K562 (cell line): ENCODE measurements at regions not wholly inside any gene's neighbourhood (a gene's known extent, or its start where the extent isn't known, plus 50 kb on each side); places are given as distances from the start of the nearest gene placed in this dataset.

Source experiments
- ATAC-seq: fragments of 200-7000 bp; cut with Tn5 transposase; 3 replicates; pipeline ENCODE4 v1.9.1; 2020; ENCODE audit warnings: moderate library complexity
- BruUV-seq: library from RNA; stranded (reverse); fragments of 400-500 nt; replicated peaks from 2 replicates; lab custom pipeline; 2021; lab: Mats Ljungman, UMichigan
- CTCF ChIA-PET: fragments of 300-600 bp; formaldehyde crosslinking; extraction: SDS; loops from one replicate; lab custom pipeline; 2021; ENCODE audit warnings: low intra/inter-chr PET ratio; lab: Yijun Ruan, JAX
- POLR2A ChIA-PET: fragments of 300-600, 350-650 bp; sonication (Branson Sonifier 250); formaldehyde crosslinking; extraction: SDS; loops from one replicate; lab custom pipeline; 2021; ENCODE audit warnings: antibody characterized with exemption, inconsistent platforms; lab: Yijun Ruan, JAX
- DNase-seq, 4 experiments: peaks; one replicate each; pipeline versions ENCODE4 v3.0.0 to v3.0.0-alpha.2; 2011 to 2018; ENCODE audit warnings: low spot score in 3 of 4, mixed read lengths in 3 of 4; ENCODE audit errors: extremely low read depth in 1 of 4
- FAIRE-seq: peaks from 2 replicates; lab custom pipeline; 2011; peaks lifted over from hg19 to GRCh38; lab: Jason Lieb, UNC
- H2AFZ ChIP-seq: 2 replicates; pipeline ENCODE4 v1.6.0; 2011; ENCODE audit warnings: low read depth, low read length, control low read depth, inconsistent platforms
- H3K27ac ChIP-seq: fragments of 200-600 bp; 3 replicates; pipeline ENCODE4 v1.8.0; 2011; ENCODE audit warnings: low read depth, mild to moderate bottlenecking, control low read depth, inconsistent platforms, low read length, moderate library complexity, mixed read lengths; ENCODE audit errors: extremely low read depth
- H3K27me3 ChIP-seq, 2 experiments: fragments of 300-600 bp in 1 of 2; 2 replicates in 1 of 2; 3 replicates in 1 of 2; pipeline versions ENCODE4 v1.6.0 to v1.8.0; 2011; ENCODE audit warnings: inconsistent platforms in 2 of 2, low read length in 2 of 2, mild to moderate bottlenecking in 1 of 2, mixed read lengths in 1 of 2, moderate library complexity in 1 of 2; ENCODE audit not compliant: control insufficient read depth in 2 of 2, insufficient read depth in 2 of 2
- H3K36me3 ChIP-seq: fragments of 300-600 bp; 3 replicates; pipeline ENCODE4 v1.8.0; 2011; ENCODE audit warnings: mild to moderate bottlenecking, low read length, inconsistent platforms; ENCODE audit not compliant: control insufficient read depth, insufficient read depth
- H3K4me1 ChIP-seq, 2 experiments: fragments of 200-600 bp in 1 of 2; replicated peaks in 1 of 2; 2 replicates in 1 of 2; 3 replicates in 1 of 2; pipeline versions ENCODE4 v1.5.1 to v1.8.0; 2011; ENCODE audit warnings: inconsistent platforms in 2 of 2, low read length in 2 of 2, mild to moderate bottlenecking in 1 of 2, mixed read lengths in 1 of 2, moderate library complexity in 1 of 2; ENCODE audit not compliant: control insufficient read depth in 2 of 2, insufficient read depth in 2 of 2
- H3K4me2 ChIP-seq: 2 replicates; pipeline ENCODE4 v1.6.1; 2011; ENCODE audit warnings: low read length, control low read depth, inconsistent platforms, mixed read lengths; ENCODE audit not compliant: insufficient read depth
- H3K4me3 ChIP-seq: fragments of 200-600 bp; sonication (generic), shearing (Covaris generic); 2 replicates; pipeline ENCODE4 v1.5.1; 2016; ENCODE audit warnings: control low read depth, inconsistent platforms
- H3K79me2 ChIP-seq: fragments of 200-600 bp; 3 replicates; pipeline ENCODE4 v1.8.0; 2011; ENCODE audit warnings: low read length, inconsistent platforms; ENCODE audit not compliant: control insufficient read depth, insufficient read depth
- H3K9ac ChIP-seq, 2 experiments: 2 replicates each; pipeline versions ENCODE4 v1.6.0 to v1.6.1; 2011; ENCODE audit warnings: low read depth in 2 of 2, low read length in 2 of 2, control low read depth in 1 of 2, inconsistent platforms in 1 of 2, mild to moderate bottlenecking in 1 of 2, mixed read lengths in 1 of 2; ENCODE audit not compliant: insufficient read depth in 1 of 2
- H3K9me1 ChIP-seq: one replicate; pipeline ENCODE4 v1.6.0; 2011; ENCODE audit warnings: inconsistent platforms, mild to moderate bottlenecking, low read length, moderate library complexity; ENCODE audit not compliant: control insufficient read depth, insufficient read depth
- H3K9me3 ChIP-seq: replicated peaks from 2 replicates; pipeline ENCODE4 v1.5.1; 2011; ENCODE audit warnings: low read depth, low read length, inconsistent platforms; ENCODE audit not compliant: control insufficient read depth, insufficient read depth
- H4K20me1 ChIP-seq: replicated peaks from 2 replicates; pipeline ENCODE4 v1.6.1; 2011; ENCODE audit warnings: low read length, inconsistent platforms, mixed read lengths; ENCODE audit not compliant: control insufficient read depth, insufficient read depth
- ATF1 ChIP-seq, 2 experiments: fragments of 450-650 bp in 1 of 2; IDR thresholded peaks; 2 replicates each; pipeline ENCODE4 v1.6.1; 2016; ENCODE audit warnings: missing compliant biosample characterization in 1 of 2, missing genetic modification characterization in 1 of 2
- FOS ChIP-seq: IDR thresholded peaks from 3 replicates; pipeline ENCODE4 v1.6.1; 2011; ENCODE audit not compliant: insufficient read length; ENCODE audit errors: extremely low read depth
- NFE2L1 ChIP-seq: fragments of 450-650 bp; IDR thresholded peaks from 2 replicates; pipeline ENCODE4 v1.6.1; 2016; ENCODE audit warnings: missing genetic modification characterization, low read depth, mild to moderate bottlenecking, missing compliant biosample characterization, moderate library complexity, borderline replicate concordance
- NKRF ChIP-seq: fragments of 450-650 bp; IDR thresholded peaks from 2 replicates; pipeline ENCODE4 v1.6.1; 2016; ENCODE audit warnings: borderline replicate concordance
- PHB2 ChIP-seq: fragments of 450-650 bp; IDR thresholded peaks from 2 replicates; pipeline ENCODE4 v1.6.1; 2017; ENCODE audit warnings: low read depth
- PHTF2 ChIP-seq: fragments of 250-450 bp; sonication (Bioruptor Pico); IDR thresholded peaks from 2 replicates; pipeline ENCODE4 v1.5.0; 2021; ENCODE audit warnings: mild to moderate bottlenecking
- POLR2B ChIP-seq: fragments of 450-650 bp; IDR thresholded peaks from 2 replicates; pipeline ENCODE4 v1.6.1; 2018; ENCODE audit warnings: low read depth; ENCODE audit not compliant: partially characterized antibody
- RBM39 ChIP-seq: fragments of 200-400 bp; formaldehyde crosslinking; optimal IDR thresholded peaks from 2 replicates; pipeline ENCODE3; 2018; ENCODE audit warnings: low read depth, low read length
- RFX1 ChIP-seq: fragments of 450-650 bp; IDR thresholded peaks from 2 replicates; pipeline ENCODE4 v1.6.1; 2016; ENCODE audit warnings: mild to moderate bottlenecking, moderate library complexity
- RNF2 ChIP-seq: sonication (generic); IDR thresholded peaks from 2 replicates; pipeline ENCODE4 v1.6.1; 2016
- SMARCC2 ChIP-seq: fragments of 450-650 bp; IDR thresholded peaks from 2 replicates; pipeline ENCODE4 v1.6.1; 2017; ENCODE audit warnings: antibody characterized with exemption, moderate library complexity, mild to moderate bottlenecking, low read depth
- SPI1 ChIP-seq: IDR thresholded peaks from 2 replicates; pipeline ENCODE4 v1.6.1; 2011; ENCODE audit warnings: low read depth, low read length, control low read depth, borderline replicate concordance
- SRSF9 ChIP-seq: fragments of 200-400 bp; formaldehyde crosslinking; IDR thresholded peaks from 2 replicates; pipeline ENCODE4 v1.6.1; 2017; ENCODE audit warnings: low read depth, low read length, borderline replicate concordance
- TAF7 ChIP-seq: fragments of 450-650 bp; IDR thresholded peaks from 2 replicates; pipeline ENCODE4 v1.6.1; 2016; ENCODE audit warnings: missing genetic modification characterization, missing compliant biosample characterization
- ZC3H8 ChIP-seq: fragments of 450-650 bp; IDR thresholded peaks from 2 replicates; pipeline ENCODE4 v1.6.1; 2017
- ZKSCAN3 ChIP-seq: fragments of 250-450 bp; sonication (Bioruptor Pico); IDR thresholded peaks from 2 replicates; pipeline ENCODE4 v1.4.0; 2020
- WGBS: fragments of 100-300 bp; shearing (Covaris generic); methylation state at CpG from one replicate; pipeline ENCODE4 v1.1.6; 2016; ENCODE audit warnings: low coverage, mixed read lengths; ENCODE audit not compliant: insufficient coverage; ENCODE audit errors: missing lambda C conversion rate; 5-methylcytosine and 5-hydroxymethylcytosine counted together
- in situ Hi-C: fragments of 300-500 bp; cut with MboI; formaldehyde crosslinking; loops from 4 replicates; pipeline ENCODE4 v1.15.0; 2018; ENCODE audit warnings: inconsistent platforms, mixed read lengths
- intact Hi-C: fragments of 100-400 bp; cut with micrococcal nuclease; formaldehyde crosslinking; loops from 2 replicates; pipeline ENCODE4 v1.14.2; 2022
- TF ChIP-seq, protein P1 (sequence below): fragments of 450-650 bp; IDR thresholded peaks from 2 replicates; pipeline ENCODE4 v1.6.1; 2016
- TF ChIP-seq, protein P2 (sequence below): fragments of 450-650 bp; IDR thresholded peaks from 2 replicates; pipeline ENCODE4 v1.6.1; 2014; ENCODE audit warnings: low read depth, mild to moderate bottlenecking, moderate library complexity, borderline replicate concordance

DNA sequence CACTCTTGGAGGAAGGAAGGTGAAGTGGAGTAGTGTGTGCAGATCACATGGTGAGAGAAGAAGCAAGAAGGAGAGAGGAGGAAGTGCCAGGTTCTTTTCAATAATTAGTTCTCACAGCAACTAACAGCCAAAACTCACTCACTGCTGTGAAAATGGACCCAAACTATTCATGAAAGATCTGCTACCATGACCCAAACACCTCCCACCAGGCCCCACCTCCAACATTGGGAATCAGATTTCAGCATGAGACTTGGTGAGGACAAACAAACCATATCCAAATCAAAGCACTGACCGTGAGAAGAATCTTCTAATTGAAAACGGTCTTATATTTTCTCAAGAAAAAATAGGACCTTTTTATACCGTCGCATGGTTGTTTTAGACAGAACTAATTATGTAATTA is 468.7 kb upstream of the TYRP1 start:
- H3K79me2 ChIP-seq, result no peaks in the 10 kb centered on the region
- TF ChIP-seq POLR2B (no peak), ZC3H8 (no peak), NFE2L1 (tag) (no peak), TAF7 (no peak), ATF1 (CRISPR knock-in tag; IDR thresholded peaks at IDR 0.05) (no peak), ATF1 (tag; IDR thresholded peaks at IDR 0.05) (no peak), PHB2 (no peak), RFX1 (no peak), SRSF9 (no peak), NKRF (no peak), RBM39 (no peak), ZKSCAN3 (CRISPR knock-in tag) (no peak), FOS (no peak), SMARCC2 (no peak), RNF2 (no peak), PHTF2 (CRISPR knock-in tag) (no peak), SPI1 (no peak)
- TF ChIP-seq, protein P1, sequence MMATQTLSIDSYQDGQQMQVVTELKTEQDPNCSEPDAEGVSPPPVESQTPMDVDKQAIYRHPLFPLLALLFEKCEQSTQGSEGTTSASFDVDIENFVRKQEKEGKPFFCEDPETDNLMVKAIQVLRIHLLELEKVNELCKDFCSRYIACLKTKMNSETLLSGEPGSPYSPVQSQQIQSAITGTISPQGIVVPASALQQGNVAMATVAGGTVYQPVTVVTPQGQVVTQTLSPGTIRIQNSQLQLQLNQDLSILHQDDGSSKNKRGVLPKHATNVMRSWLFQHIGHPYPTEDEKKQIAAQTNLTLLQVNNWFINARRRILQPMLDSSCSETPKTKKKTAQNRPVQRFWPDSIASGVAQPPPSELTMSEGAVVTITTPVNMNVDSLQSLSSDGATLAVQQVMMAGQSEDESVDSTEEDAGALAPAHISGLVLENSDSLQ, result no peak
- TF ChIP-seq, protein P2, sequence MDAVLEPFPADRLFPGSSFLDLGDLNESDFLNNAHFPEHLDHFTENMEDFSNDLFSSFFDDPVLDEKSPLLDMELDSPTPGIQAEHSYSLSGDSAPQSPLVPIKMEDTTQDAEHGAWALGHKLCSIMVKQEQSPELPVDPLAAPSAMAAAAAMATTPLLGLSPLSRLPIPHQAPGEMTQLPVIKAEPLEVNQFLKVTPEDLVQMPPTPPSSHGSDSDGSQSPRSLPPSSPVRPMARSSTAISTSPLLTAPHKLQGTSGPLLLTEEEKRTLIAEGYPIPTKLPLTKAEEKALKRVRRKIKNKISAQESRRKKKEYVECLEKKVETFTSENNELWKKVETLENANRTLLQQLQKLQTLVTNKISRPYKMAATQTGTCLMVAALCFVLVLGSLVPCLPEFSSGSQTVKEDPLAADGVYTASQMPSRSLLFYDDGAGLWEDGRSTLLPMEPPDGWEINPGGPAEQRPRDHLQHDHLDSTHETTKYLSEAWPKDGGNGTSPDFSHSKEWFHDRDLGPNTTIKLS, result no peak

More for the DNA sequence above, 468.7 kb upstream of the TYRP1 start:
- Histone ChIP-seq H2AFZ (no peak overlapping the region), H3K9me3 (no peaks in the 10 kb centered on the region), H3K27ac (no peak overlapping the region), H3K4me3 (no peak overlapping the region), H3K4me1 (no peaks in the 10 kb centered on the region), H4K20me1 (no peaks in the 10 kb centered on the region), H3K9me1 (no peaks in the 10 kb centered on the region), H3K36me3 (no peaks in the 10 kb centered on the region), H3K4me2 (no peak overlapping the region), H3K9ac (no peak overlapping the region), H3K27me3 (no peaks in the 10 kb centered on the region)
- DNase-seq (no peak), ATAC-seq (no peak), FAIRE-seq (no peak)
- CTCF ChIA-PET, result no interaction called here
- no TSS peak for BruUV-seq
- 0% methylated on average over 3 of the region's 4 CpGs for WGBS
- intact Hi-C loops, result no loop called here
- POLR2A ChIA-PET, result no interaction called here
- in situ Hi-C loops, result no loop called here
